ENCODE measurements at regions not wholly inside any gene's neighbourhood (a gene's known extent, or its start where the extent isn't known, plus 50 kb on each side); places are given as distances from the start of the nearest gene placed in this dataset.
A peak's percentile ranks its signal among the peaks of the same experiment; 100 is the strongest.

DNA sequence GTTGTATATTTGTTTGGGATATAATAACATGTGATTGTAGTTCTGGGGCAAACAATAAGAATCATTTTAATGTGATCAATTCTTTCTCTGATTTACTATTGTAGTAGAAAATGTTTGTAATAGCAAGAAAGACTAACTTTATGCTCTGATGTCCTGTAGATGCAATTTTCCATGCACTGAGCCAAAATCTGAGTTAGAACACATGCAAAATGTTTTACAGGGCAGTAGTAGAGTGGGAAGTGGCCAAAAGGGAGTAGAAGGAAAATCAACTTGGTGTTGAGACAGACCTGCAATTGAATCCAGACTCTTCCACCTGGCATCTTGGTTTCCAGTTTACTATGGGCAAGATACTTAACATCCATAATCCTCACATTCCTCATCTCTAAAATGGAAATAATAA lies 93.5 kb upstream of the BMP5 start (continued):
- TF ChIP-seq HMGA2 (CRISPR knock-in tag; IDR thresholded peaks at IDR 0.05) (no peak), ATF1 (CRISPR knock-in tag; IDR thresholded peaks at IDR 0.05) (no peak), CREM (CRISPR knock-in tag; IDR thresholded peaks at IDR 0.05) (no peak), NFE2L1 (CRISPR knock-in tag; IDR thresholded peaks at IDR 0.05) (no peak), FOXP1 (CRISPR knock-in tag; IDR thresholded peaks at IDR 0.05; ENCODE audit: borderline replicate concordance) (no peak)
- TF ChIP-seq, protein P1, sequence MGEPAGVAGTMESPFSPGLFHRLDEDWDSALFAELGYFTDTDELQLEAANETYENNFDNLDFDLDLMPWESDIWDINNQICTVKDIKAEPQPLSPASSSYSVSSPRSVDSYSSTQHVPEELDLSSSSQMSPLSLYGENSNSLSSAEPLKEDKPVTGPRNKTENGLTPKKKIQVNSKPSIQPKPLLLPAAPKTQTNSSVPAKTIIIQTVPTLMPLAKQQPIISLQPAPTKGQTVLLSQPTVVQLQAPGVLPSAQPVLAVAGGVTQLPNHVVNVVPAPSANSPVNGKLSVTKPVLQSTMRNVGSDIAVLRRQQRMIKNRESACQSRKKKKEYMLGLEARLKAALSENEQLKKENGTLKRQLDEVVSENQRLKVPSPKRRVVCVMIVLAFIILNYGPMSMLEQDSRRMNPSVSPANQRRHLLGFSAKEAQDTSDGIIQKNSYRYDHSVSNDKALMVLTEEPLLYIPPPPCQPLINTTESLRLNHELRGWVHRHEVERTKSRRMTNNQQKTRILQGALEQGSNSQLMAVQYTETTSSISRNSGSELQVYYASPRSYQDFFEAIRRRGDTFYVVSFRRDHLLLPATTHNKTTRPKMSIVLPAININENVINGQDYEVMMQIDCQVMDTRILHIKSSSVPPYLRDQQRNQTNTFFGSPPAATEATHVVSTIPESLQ (CRISPR knock-in tag; IDR thresholded peaks at IDR 0.05): no peak

DNA sequence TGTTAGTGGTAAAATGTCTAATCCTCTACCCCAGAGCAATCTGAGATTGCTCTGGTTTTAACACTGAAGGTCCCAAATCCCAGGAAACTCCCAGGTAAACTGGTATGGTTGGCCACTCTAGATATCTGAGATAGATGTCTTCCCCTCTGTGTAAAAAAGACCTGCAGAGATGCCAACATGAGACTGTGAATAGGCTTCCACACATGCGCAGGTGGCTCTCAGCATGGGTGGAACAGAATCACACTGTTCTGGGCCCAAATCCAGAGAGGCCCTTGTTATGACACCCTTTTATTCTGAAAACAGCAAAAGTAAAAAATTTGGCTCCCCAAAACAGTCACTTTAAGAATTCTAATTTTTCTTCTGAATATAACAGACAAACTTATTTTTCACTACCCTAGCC lies 88.7 kb upstream of the BMP5 start:
- POLR2A ChIA-PET: no interaction called here
- TF ChIP-seq, protein P2, sequence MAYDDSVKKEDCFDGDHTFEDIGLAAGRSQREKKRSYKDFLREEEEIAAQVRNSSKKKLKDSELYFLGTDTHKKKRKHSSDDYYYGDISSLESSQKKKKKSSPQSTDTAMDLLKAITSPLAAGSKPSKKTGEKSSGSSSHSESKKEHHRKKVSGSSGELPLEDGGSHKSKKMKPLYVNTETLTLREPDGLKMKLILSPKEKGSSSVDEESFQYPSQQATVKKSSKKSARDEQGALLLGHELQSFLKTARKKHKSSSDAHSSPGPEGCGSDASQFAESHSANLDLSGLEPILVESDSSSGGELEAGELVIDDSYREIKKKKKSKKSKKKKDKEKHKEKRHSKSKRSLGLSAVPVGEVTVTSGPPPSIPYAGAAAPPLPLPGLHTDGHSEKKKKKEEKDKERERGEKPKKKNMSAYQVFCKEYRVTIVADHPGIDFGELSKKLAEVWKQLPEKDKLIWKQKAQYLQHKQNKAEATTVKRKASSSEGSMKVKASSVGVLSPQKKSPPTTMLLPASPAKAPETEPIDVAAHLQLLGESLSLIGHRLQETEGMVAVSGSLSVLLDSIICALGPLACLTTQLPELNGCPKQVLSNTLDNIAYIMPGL (CRISPR knock-in tag; IDR thresholded peaks at IDR 0.05): no peak
- no peak for TF ChIP-seq SMAD4 (CRISPR knock-in tag; IDR thresholded peaks at IDR 0.05)
- TF ChIP-seq, protein P3, sequence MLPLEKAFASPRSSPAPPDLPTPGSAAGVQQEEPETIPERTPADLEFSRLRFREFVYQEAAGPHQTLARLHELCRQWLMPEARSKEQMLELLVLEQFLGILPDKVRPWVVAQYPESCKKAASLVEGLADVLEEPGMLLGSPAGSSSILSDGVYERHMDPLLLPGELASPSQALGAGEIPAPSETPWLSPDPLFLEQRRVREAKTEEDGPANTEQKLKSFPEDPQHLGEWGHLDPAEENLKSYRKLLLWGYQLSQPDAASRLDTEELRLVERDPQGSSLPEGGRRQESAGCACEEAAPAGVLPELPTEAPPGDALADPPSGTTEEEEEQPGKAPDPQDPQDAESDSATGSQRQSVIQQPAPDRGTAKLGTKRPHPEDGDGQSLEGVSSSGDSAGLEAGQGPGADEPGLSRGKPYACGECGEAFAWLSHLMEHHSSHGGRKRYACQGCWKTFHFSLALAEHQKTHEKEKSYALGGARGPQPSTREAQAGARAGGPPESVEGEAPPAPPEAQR (CRISPR knock-in tag; IDR thresholded peaks at IDR 0.05): no peak
- TF ChIP-seq JAZF1 (CRISPR knock-in tag; IDR thresholded peaks at IDR 0.05): no peak
- Mint-ChIP-seq H3K9me3 (peaks cover 6% of the 10 kb centered on the region), H3K27me3 (ENCODE audit: low read depth) (no peaks in the 10 kb centered on the region), H3K36me3 (no peaks in the 10 kb centered on the region), H3K4me3 (no peak overlapping the region), H3K4me1 (no peaks in the 10 kb centered on the region), H3K27ac (no peak overlapping the region)
- ATAC-seq: no peak
- CTCF ChIA-PET: interaction anchor here (0.6 to 1.4 kb wide), 3 partner anchors 167 to 687 kb away, joined by 3 to 4 read pairs (median 3); no protein-coding TSS in a partner anchor
- DNase-seq (ENCODE audit: low spot score): no peak

DNA sequence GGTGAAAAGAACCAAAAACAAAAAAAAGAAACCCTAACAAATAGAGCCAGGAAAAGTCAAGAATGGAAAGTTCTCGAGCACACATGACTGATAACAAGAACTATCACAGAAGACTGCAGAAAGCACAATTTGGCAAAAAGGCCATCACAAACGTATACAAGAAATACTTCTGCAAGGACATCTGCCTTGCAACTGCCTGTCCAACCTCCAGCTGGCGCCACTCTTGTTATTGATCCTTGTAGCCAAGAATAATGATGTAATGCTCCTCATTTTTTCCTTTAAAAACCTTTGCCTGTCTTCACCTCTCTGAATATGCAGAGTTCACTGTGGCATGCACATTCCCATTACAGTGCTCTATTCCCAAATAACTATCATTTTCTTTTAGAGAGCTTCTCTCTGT lies 87.9 kb upstream of the BMP5 start:
- Mint-ChIP-seq H3K4me3 (no peak overlapping the region), H3K27me3 (ENCODE audit: low read depth) (no peaks in the 10 kb centered on the region), H3K4me1 (no peaks in the 10 kb centered on the region), H3K9me3 (peaks cover 6% of the 10 kb centered on the region), H3K27ac (no peak overlapping the region), H3K36me3 (no peaks in the 10 kb centered on the region)
- ChIA-PET CTCF (interaction anchor here (0.6 to 1.4 kb wide), 5 partner anchors 166 to 687 kb away, joined by 3 to 4 read pairs (median 3); no protein-coding TSS in a partner anchor), POLR2A (no interaction called here)
- no peak; the same call in 1 of the 2 replicates for ATAC-seq
- peak; percentile 35 for DNase-seq (ENCODE audit: low spot score)
- TF ChIP-seq JAZF1 (CRISPR knock-in tag; IDR thresholded peaks at IDR 0.05): no peak
- TF ChIP-seq, protein P4, sequence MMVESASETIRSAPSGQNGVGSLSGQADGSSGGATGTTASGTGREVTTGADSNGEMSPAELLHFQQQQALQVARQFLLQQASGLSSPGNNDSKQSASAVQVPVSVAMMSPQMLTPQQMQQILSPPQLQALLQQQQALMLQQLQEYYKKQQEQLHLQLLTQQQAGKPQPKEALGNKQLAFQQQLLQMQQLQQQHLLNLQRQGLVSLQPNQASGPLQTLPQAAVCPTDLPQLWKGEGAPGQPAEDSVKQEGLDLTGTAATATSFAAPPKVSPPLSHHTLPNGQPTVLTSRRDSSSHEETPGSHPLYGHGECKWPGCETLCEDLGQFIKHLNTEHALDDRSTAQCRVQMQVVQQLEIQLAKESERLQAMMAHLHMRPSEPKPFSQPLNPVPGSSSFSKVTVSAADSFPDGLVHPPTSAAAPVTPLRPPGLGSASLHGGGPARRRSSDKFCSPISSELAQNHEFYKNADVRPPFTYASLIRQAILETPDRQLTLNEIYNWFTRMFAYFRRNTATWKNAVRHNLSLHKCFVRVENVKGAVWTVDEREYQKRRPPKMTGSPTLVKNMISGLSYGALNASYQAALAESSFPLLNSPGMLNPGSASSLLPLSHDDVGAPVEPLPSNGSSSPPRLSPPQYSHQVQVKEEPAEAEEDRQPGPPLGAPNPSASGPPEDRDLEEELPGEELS (CRISPR knock-in tag; IDR thresholded peaks at IDR 0.05): no peak
- TF ChIP-seq RELA (CRISPR knock-in tag; IDR thresholded peaks at IDR 0.05; ENCODE audit: borderline replicate concordance): no peak
- TF ChIP-seq, protein P5, sequence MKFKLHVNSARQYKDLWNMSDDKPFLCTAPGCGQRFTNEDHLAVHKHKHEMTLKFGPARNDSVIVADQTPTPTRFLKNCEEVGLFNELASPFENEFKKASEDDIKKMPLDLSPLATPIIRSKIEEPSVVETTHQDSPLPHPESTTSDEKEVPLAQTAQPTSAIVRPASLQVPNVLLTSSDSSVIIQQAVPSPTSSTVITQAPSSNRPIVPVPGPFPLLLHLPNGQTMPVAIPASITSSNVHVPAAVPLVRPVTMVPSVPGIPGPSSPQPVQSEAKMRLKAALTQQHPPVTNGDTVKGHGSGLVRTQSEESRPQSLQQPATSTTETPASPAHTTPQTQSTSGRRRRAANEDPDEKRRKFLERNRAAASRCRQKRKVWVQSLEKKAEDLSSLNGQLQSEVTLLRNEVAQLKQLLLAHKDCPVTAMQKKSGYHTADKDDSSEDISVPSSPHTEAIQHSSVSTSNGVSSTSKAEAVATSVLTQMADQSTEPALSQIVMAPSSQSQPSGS (CRISPR knock-in tag; IDR thresholded peaks at IDR 0.05; ENCODE audit: borderline replicate concordance, low read depth): no peak
- TF ChIP-seq TCF7 (CRISPR knock-in tag; IDR thresholded peaks at IDR 0.05; ENCODE audit: low read depth): no peak
- no peak for TF ChIP-seq FOXP1 (CRISPR knock-in tag; IDR thresholded peaks at IDR 0.05; ENCODE audit: borderline replicate concordance)
- TF ChIP-seq, protein P6, sequence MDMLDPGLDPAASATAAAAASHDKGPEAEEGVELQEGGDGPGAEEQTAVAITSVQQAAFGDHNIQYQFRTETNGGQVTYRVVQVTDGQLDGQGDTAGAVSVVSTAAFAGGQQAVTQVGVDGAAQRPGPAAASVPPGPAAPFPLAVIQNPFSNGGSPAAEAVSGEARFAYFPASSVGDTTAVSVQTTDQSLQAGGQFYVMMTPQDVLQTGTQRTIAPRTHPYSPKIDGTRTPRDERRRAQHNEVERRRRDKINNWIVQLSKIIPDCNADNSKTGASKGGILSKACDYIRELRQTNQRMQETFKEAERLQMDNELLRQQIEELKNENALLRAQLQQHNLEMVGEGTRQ (CRISPR knock-in tag; IDR thresholded peaks at IDR 0.05): no peak
- no peak for TF ChIP-seq ZNF317 (CRISPR knock-in tag; IDR thresholded peaks at IDR 0.05; ENCODE audit: borderline replicate concordance, low read depth)
- TF ChIP-seq, protein P7, sequence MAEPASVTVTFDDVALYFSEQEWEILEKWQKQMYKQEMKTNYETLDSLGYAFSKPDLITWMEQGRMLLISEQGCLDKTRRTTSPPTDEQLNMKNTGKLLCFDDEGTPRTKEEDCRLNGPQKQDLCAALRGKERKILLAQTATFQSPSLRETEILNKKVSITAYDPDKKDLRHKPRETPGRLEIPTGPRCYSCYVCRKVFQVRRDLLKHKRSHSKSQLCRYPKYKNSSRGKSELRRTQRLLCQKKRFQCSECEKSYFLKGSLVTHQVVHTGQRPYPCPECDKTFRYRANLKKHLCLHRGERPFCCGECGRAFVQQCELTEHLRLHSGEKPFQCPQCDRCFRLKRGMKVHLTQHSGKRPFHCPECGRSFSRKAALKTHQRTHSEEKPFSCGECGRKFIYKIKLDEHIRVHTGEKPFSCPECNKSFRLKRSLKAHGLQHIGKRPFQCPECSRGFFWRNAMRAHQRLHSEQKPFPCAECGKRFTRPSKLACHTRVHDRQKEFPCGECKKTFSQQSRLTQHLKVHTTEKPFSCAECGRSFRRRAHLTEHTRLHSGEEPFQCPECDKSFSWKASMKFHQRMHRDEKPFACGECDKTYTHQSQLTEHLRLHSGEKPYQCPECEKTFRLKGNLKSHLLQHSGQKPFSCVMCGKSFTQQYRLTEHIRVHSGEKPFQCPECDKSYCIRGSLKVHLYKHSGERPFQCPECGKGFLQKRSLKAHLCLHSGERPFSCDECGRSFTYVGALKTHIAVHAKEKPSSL (CRISPR knock-in tag; conservative IDR thresholded peaks at IDR 0.05): no peak
- TF ChIP-seq SP1 (CRISPR knock-in tag; conservative IDR thresholded peaks at IDR 0.05): no peak

Measured in WTC11 (cell line).